UCSD-AML1 (cell line): ENCODE measurements at regions not wholly inside any gene's neighbourhood (a gene's known extent, or its start where the extent isn't known, plus 50 kb on each side); places are given as distances from the start of the nearest gene placed in this dataset.

ENCODE experiments used
- DNase-seq: peaks from one replicate; lab custom pipeline; 2025; ENCODE audit not compliant: unreplicated experiment; lab: John Stamatoyannopoulos, UW

DNA sequence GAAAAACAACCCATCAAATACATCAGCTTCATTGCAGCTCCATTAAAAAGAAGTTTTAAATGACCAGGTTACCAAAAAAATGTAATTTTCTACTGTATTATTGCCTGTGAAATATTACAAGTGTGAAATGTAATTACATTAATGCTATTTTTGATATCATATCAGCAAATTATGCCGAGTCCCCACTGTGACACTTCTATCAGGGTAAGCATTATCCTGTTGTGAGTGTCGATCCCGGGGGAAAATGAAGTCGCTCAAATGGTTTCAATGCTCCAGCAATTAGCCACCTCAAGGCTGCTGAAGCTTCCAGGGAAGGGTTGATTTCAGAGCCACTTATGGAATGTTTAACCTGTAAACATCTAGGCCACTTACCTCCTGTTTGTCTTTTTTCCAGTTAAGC lies 70.4 kb downstream of the RCN1 start:
- no peak for DNase-seq

DNA sequence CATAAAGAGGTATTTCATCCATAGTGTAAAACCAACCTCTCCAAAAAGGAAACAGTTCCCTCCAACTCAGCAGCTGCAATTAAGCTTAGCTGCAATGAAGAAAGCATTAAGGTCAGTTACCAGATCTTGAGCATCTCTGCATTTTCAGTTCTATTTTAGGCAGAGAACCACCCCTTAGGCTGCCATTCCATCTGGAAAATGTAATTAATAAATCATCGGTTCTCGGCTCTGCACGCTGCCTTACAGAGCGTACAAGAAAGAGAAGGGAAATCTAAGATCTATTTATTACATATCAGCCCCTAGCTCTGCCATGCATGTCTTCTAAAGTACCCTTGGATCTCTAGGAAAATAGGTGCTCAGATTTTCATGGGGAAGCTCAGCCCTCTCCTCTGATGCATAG lies 71.5 kb downstream of the RCN1 start:
- DNase-seq: no peak

DNA sequence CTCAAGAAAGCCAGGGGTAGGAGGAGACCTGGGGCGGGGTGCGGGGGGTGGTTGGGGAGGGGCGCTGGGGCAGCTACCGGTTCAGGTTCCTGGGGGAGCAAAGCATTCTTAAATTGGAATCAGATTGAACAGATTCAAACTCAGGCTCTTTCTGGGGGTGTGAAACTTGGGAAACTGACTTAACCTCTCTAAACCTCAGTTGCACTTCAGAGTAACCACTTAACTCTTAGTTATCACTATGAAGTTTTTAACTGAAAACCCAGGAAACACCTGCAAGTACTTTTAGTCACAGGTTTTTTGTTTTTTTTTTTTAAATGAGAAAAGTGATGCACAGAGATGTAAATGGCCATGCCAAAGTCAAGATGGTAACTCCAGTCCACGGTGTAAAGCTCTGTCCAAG lies 72.0 kb downstream of the RCN1 start:
- no peak for DNase-seq

DNA sequence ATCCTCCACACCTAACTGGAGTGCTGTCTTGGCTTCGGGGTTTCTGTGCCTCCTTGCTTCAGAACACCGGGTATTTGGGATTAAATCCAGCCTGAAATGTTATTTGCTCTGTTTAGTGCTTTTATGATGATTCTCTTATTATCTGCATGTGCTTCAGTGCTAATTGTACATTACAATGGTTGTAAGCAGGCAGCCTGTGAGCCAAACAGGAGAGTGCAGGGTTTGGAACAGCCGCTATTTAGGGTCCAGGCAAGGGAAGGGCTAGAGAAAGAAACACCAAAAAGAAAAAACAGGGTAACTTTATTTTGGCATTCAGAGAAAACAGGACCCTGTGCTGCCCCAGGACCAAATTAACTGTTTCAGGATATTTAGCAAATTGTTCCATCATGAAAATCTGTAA lies 72.7 kb downstream of the RCN1 start:
- no peak for DNase-seq

DNA sequence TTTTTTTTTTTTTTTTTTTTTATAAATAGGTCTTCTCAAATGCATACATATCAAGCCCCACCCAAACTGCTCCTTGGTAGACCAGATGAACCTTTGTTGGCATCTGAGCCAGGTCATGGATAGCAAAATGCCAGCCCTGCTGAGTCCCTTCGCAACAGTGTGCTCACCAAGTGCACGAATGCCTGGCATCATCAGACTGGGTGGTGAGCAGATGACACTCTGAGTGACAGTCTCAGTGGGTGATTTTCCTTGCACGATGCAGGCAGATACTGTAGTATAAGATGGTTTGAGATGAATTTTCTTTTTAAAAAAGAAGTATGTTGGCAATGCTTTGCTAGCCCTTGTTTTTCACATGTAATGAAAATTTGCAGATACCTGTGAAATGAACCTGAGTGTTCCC lies 74.0 kb downstream of the RCN1 start:
- DNase-seq: no peak

DNA sequence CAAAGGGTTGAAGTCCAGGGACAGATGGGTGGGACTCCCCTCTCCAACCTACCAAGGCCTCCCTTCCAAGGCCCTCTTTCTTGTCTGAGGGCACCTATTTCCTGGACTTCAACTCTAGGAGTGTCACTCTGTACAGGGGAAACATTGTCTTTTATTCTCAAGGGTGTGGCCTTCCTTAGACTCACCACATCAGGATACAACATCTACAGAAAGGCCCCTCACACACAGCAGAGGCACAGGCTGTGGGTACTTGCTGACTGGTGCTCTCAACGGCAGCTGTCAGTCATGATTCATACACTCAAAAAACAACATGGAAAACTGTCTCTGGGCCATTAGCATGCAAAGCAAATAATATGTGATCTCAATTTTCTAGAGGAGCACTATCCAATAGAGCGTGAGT lies 78.0 kb downstream of the RCN1 start:
- no peak for DNase-seq

DNA sequence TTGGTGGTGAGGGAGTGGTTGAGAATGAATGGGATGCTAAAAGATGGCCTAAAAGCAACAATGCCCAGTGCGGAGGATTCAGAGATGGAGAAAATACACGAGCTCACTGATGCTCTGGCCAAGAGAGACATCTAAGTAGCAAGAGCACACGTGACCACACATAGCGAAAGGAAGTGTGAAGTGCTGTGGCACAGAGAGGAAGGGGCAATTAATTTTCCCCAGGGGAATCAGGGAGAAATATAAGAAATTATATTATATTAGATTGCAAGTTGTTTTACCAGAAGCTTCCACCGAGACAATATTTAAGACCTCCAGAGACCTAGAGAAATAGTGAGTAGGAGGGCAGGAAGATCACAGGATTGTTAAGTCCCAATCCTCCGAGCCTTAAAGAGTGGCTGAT lies 80.6 kb downstream of the RCN1 start:
- no peak for DNase-seq

DNA sequence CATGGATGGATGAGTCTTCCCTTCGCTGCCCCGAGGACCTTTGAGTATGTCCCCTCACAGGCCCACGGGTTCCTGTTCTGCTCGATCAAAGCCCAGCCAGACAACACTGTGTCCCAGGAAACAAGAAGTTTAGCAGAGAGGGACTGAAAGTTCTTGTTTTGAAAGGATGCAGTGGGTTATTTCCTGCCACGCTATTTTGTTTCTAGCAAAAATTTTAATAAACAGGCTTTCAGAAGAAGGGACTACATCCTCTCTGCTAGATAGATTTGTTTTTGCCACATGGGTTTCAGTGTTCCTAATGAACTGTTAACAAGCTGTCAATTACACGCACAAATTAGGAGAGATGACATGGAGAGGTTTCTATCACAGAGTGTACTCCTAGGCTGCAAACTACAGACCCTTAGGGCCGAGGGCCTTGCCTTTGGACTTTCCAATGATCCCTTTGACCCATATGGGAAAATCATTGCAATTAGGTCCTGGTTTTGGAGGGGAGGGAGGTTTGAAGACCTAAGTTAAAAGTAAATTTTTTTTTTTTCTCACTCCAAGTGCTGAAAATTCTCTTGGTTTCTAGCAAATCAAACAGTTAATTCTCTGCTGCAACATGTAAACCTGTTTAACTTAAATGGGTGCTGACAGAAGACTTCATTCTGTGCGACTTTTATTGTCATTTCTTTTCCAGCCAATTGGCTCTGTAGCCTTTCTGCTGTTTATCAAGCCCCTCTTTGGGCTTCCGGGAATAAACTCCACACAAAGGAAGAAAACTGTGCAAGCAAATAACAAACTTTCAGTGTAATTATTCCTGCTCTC lies 81.4 kb downstream of the RCN1 start:
- DNase-seq: no peak

DNA sequence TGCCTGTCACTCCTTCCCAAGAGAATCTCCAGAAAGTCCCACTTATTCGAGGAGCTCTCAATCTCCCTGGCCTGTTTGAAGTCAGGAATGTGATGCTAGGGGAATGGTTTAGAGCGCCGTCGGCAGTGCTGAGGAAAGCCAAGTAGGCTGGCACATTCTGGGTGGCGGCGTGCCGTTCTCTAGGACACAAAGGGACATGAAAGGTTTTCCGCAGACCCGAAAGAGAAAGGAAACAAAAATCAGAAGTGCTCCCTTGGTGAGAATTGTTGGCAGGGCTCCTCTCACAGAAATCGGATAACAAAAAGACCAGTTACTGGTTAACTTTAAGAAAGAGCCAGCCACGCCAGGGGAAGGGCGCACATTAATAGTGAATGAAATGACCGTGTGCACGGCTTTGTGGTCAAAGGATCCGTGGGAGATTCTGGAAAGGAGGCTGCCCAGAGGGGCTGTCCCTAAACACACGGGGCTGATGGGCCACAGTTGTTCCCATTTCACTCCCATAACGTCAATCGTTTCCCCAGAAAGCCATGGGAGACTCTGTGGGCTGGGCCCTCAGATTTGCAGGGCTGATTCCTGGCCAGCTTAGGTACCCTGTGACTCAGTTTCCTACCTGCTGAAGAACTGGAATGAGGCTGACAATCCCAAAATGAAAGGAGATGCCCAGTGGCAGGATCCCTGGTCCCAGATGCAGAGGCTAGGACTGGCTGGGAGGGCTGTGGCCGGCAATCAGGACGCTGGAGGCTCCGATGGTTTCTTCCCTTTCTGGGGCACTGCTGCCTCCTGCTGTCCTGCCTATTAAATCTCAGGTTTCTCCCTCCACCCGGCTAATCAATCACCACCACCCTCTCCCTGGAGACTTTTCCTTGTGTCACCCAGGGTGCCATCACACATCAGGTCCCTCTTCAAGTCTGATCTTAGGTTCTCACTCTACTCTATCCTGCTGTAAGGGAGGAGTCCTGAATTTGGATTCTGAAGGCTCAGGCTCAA lies 82.3 kb downstream of the RCN1 start:
- peak; percentile 31 for DNase-seq

DNA sequence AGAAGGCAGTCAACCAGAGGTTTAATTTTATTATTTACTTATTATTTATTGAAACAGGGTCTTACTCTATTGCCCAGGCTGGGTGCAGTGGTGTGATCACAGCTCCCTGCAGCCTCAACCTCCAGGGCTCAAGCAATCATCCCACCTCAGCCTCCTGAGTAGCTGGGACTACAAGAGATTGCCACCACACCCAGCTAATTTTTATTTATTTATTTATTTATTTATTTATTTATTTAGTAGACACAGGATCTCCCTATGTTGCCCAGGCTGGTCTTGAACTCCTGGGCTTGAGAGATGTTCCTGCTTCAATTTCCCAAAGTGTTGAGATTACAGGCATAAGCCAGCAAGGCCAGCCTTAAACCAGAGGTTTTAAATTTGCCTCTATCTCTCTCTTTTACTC lies 83.1 kb downstream of the RCN1 start:
- no peak for DNase-seq

DNA sequence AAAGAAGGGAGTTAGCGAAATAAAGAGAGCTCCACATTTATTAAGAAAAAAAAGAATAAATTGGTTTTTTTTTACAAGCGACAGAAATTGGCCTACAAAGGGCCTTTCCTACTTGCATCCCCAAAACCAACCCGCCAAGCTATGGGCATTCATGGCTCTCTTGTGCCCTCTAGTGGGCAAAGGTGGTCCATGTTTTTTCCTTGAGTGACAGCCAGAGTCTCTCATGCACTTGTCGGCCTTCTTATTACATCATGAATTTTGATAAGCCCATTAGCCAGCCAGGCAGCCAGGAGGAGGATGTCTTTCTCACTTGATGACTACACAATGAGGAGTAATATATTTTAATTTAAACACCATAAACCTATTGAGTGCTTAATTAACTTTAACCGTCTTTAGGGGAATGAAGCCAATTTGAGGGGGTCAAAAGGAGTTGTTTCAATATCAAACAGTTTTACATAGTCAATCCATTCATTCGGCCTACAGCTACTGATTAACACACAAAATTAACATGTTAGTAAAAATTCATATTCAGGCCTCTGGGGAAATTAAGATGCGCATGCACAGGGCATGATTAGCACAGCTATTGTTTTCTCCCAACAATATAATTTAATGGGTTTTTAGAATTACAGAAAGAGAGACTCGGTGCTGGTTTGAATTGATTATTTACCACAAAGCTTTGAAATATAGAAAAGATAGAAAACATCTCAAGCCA lies 85.5 kb downstream of the RCN1 start:
- DNase-seq: peak; percentile 62

DNA sequence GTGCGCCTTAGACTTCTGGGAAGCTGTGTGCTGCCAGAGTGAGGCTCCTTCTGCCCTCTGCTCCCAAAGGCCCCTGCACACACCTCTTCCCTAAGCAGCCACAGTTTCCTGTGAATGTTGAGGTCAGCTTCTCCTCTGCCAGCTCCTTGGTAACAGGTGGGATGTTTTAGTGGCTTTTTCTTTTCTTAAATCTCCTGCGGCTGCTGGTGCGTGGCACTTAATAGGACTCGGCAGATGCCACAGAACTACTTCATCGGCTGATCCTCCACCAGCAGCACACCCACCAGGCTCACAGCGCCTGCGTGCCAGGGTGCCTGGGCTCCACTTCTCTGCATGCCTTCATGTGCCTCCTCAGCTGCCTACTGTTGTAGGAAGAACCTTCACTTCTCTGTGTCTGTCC lies 87.8 kb downstream of the RCN1 start:
- no peak for DNase-seq

DNA sequence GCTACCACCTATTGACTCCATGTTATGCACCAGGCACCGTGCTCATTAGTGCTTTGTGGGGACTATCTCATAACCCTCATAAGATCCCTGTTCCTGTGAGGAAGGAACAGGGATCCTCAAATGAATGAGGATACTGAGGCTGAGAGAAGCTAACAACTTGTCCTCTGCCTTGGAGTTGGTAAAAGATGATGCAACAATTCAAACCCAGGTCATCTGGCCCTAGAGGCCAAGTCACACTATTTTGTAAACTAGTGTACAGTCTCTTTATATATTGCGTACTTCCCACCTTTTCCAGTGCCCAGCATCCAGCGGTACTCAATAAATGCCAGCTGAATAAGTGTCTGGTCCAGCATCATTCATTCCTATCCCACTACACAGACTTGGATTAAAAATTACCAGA lies 92.6 kb downstream of the RCN1 start:
- DNase-seq: no peak

DNA sequence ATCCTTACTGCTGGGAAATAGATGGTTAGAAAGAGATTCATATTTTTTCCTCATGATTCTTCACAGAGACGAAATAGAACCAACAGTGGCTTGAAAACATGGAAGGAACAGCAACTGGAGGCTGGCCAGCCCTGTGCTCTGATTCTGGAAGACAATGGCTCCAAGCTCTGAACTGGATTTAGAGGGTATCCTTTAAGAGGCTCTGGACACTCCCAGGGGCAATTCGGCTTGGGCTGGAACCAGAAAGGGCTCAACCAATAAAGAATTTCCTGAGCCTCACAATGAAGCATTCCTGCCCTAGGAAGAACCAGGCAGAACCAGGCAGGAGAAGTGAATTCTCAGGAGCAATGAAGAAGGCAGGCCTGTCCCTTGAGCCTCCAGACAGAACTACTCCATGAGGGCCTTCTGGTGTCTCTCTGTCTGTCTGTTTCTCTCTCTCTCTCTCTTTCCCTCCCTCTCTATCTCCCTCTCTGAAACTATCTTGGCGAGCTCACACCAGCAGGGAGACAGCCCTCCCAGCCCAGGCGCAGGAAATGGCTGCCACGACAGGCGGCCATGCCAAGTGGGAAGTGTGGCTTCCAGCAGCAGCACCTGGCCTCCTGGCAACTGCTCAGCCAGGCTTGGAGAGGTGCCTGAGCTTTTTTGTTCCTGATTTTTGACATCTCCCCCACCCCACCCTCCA lies 93.3 kb downstream of the RCN1 start:
- DNase-seq: no peak

DNA sequence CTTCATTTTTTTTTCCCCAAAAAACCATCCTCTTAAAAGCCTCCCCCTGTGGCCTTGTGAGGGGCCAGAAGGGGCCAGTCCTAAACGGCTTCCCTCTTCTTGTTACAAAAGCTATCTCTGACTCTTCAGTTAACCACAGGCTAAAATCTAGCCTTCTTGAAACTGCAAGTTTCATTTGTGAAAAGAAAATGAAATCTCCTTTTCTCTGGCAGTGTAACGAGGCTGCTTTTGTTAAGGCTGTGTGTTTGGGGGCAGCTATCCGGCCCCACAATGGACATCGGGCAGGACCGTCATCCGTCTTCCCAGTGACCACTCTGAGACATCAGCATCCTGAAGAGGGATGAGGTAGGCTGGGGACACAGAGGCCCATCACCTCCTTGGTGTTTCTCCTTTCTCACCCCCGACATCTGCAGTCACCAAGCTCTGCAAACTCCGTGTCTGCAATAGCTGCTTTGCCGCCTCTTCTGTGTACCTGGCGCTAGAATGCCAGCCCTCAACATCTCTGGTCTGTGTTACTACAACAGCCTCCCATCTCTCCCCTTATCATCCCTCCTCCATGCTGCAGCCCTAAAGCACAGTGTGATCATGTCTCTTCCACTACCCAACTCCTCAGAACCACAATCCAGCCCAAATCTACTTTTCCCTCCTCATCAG lies 94.0 kb downstream of the RCN1 start:
- no peak for DNase-seq

DNA sequence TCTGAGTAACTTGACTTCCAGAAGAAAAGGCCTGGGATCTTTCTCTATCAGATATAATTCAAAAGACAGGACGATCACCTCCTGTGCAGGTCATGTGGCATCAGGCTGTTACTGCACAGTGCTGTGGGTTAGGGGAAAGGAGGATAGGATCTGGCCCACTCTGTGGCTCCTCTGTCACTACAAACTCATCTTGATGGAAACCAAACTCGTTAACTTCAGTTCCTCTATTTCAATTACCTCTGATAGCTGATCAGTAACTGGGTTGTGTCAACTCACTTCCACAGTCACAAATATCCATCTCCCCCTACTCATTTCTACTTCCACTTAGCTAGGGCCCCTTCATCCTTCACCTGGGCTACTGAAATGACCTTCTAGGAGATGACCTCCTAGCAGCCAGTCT lies 95.2 kb downstream of the RCN1 start:
- no peak for DNase-seq

DNA sequence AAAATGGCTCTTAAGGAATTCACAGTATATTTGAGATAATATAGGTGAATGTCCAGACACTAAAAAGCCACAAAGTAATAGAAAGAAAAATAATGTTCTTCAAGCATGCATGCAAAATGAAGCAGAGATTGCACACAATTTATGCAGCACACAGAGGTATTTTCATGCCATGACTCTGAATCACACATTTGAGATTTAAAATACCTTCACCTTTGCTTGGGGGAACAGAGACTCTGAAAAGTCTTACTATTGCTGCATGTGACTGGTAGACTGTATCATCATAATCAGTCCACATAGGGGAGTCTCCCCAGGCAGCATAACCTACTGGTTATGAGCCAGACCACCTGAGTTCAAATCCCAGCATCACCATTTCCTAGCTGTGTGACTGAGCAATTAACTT lies 96.2 kb downstream of the RCN1 start:
- DNase-seq: no peak

DNA sequence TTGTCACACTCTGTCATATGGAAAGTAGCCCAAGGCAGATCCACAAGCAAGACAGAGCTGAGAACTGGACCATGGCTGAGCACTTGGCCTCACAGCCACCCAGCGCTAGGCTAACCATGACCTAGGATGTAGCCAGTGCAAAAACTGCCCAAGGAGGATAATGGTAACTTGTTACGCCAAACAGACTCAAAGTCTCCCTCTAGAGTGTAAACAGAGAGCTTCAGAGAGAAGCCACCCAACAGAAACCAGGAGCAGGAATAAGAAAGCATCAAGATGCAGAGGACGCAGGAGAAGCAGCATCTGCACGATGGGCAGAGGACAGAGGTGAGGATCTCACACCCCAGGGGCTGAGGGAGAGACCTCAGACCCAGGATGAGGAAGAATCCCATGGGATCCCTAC lies 97.9 kb downstream of the RCN1 start:
- no peak for DNase-seq

DNA sequence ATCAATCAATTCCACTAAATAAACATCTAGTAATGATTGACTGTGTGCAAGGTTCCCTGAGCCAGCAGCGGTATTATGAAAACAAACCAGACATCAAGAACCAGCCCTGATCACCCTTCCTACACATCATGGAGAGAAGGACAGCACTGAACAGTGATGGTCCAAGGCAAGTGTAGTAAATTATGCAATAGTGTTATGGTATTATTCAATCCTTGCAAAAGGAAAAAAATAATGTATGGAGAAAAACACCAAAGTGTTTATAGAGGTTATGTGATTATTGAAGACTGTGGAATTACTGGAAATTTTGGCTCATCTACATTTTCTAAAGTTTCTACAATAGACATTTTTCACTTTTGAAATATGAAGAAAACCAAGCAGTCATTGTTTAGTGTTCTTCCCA lies 105.3 kb downstream of the RCN1 start:
- DNase-seq: no peak

DNA sequence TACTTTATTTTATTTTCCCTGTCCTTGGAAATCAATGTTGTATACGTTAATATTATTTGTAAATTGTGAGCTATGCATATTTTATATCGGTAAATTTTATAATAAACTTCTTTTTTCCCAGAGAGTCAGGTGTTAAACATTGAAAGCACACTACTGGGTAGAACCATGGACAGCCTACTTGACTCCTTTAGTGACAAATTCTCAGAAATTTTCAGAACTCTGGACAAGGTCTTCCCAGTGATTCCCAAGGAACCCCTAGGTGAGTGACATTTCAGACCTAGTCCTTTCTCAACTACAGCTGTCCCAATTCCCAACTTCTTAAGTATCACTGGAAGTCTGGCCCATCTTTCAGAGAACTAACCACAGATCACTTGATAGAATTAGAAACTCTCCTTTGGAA lies 107.2 kb downstream of the RCN1 start:
- no peak for DNase-seq
